Testis (tissue), 2 donors: ENCODE measurements at regions not wholly inside any gene's neighbourhood (a gene's known extent, or its start where the extent isn't known, plus 50 kb on each side); places are given as distances from the start of the nearest gene placed in this dataset.
"Not testable (repeated sequence)": the region's sequence is repeated elsewhere in the genome, so short reads cannot be mapped to it uniquely, and the experiment has no call there.

Experiments used
- POLR2A ChIP-seq: fragments of 450-650 bp; IDR thresholded peaks from one replicate; pipeline ENCODE4 v1.6.1; 2017; ENCODE audit warnings: antibody characterized with exemption, mild to moderate bottlenecking, moderate library complexity
- TF ChIP-seq, protein P1 (sequence below), 3 experiments: fragments of 450-650 bp in 2 of 3; fragments of 200-600 bp in 1 of 3; sonication (generic) in 1 of 3; IDR thresholded peaks; one replicate each; pipeline ENCODE4 v1.5.1; 2016 to 2019; ENCODE audit warnings: antibody characterized with exemption in 3 of 3, mild to moderate bottlenecking in 2 of 3, moderate library complexity in 1 of 3

DNA sequence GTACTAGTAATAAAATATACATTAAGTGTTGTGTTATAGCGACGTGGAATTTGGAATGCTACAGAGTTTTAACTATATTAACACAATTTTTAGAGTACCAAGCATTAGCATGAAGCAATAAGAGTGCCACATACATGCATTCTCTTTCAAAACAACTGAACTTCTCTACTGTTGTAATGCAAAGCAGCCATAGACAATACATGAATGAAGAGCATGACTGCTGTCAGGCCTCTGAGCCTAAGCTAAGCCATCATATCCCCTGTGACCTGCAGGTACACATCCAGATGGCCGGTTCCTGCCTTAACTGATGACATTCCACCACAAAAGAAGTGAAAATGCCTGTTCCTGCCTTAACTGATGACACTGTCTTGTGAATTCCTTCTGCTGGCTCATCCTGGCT lies 216.2 kb upstream of the ANXA10 start:
- not testable (repeated sequence) for TF ChIP-seq POLR2A
- TF ChIP-seq, protein P1, sequence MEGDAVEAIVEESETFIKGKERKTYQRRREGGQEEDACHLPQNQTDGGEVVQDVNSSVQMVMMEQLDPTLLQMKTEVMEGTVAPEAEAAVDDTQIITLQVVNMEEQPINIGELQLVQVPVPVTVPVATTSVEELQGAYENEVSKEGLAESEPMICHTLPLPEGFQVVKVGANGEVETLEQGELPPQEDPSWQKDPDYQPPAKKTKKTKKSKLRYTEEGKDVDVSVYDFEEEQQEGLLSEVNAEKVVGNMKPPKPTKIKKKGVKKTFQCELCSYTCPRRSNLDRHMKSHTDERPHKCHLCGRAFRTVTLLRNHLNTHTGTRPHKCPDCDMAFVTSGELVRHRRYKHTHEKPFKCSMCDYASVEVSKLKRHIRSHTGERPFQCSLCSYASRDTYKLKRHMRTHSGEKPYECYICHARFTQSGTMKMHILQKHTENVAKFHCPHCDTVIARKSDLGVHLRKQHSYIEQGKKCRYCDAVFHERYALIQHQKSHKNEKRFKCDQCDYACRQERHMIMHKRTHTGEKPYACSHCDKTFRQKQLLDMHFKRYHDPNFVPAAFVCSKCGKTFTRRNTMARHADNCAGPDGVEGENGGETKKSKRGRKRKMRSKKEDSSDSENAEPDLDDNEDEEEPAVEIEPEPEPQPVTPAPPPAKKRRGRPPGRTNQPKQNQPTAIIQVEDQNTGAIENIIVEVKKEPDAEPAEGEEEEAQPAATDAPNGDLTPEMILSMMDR (IDR thresholded peaks at IDR 0.05) = not testable (repeated sequence)
